WI38 (cell line): ENCODE measurements at regions not wholly inside any gene's neighbourhood (a gene's known extent, or its start where the extent isn't known, plus 50 kb on each side); places are given as distances from the start of the nearest gene placed in this dataset.

ENCODE experiments used
- H3K4me3 ChIP-seq: 2 replicates; pipeline ENCODE4 v1.5.1; 2011; ENCODE audit warnings: low read depth, mild to moderate bottlenecking, control low read depth, low read length
- CTCF ChIP-seq: IDR thresholded peaks from 2 replicates; pipeline ENCODE4 v1.5.1; 2012; ENCODE audit warnings: low read depth, mild to moderate bottlenecking, control low read depth, low read length

DNA sequence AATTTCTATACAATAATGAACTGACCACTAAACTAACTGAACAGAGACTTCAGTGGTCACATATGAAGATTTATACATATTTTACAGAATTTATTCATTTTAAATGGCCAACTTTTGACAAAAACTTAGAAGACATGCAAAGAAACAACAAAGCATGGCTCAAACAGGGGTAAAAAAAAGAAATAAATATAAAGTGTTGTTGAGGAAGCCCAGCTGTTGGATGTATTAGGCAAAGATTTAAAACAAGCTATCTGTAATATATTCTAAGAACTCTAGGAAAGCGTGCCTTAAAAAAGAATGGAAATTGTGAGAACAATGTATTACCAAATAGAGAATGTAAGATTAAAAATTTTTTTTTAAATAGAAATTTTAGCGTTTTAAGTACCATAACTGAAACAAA lies 210.9 kb upstream of the HTR2C start:
- no peak for TF ChIP-seq CTCF
- no peak overlapping the region for H3K4me3 ChIP-seq

GRCh38 chrX:114390251-114390796 lies 193.6 kb upstream of the HTR2C start:
- TF ChIP-seq CTCF: no peak
- no peak overlapping the region for H3K4me3 ChIP-seq
